OCI-LY1 (cell line): ENCODE measurements at regions not wholly inside any gene's neighbourhood (a gene's known extent, or its start where the extent isn't known, plus 50 kb on each side); places are given as distances from the start of the nearest gene placed in this dataset.

ENCODE experiments used
- CTCF ChIP-seq: fragments of 200-600 bp; sonication (generic), shearing (Covaris generic); IDR thresholded peaks from 2 replicates; pipeline ENCODE4 v1.5.1; 2017; ENCODE audit warnings: mild to moderate bottlenecking, antibody characterized with exemption, low read length, moderate library complexity, mixed read lengths
- EZH2 ChIP-seq: fragments of 200-600 bp; sonication (generic), shearing (Covaris generic); IDR thresholded peaks from 2 replicates; pipeline ENCODE4 v1.8.0; 2017; ENCODE audit warnings: borderline replicate concordance, mixed run types, mild to moderate bottlenecking, antibody characterized with exemption, low read length, moderate library complexity, mixed read lengths

- TF ChIP-seq CTCF (no peak), EZH2 (no peak)
Measured at GRCh38 chr6:16912756-16913155, 151.5 kb upstream of the ATXN1 start.
